Gastroesophageal sphincter (tissue), 3 donors: ENCODE measurements at regions not wholly inside any gene's neighbourhood (a gene's known extent, or its start where the extent isn't known, plus 50 kb on each side); places are given as distances from the start of the nearest gene placed in this dataset.

Experiments used
- CTCF ChIP-seq, 4 experiments: fragments of 200-600 bp in 2 of 4; fragments of 450-650 bp in 2 of 4; sonication (generic) in 1 of 4; IDR thresholded peaks; one replicate each; pipeline ENCODE4 v1.5.1; 2017 to 2019; ENCODE audit warnings: antibody characterized with exemption in 4 of 4, mild to moderate bottlenecking in 2 of 4, moderate library complexity in 2 of 4
- EP300 ChIP-seq: sonication (generic); formaldehyde crosslinking; IDR thresholded peaks from one replicate; pipeline ENCODE4 v1.6.1; 2017; ENCODE audit warnings: antibody characterized with exemption, mild to moderate bottlenecking
- POLR2A ChIP-seq, 2 donors: fragments of 450-650 bp; IDR thresholded peaks; one replicate each; pipeline ENCODE4 v1.6.1; 2017; ENCODE audit warnings: antibody characterized with exemption in 2 of 2, mild to moderate bottlenecking in 2 of 2, moderate library complexity in 1 of 2
- POLR2AphosphoS5 ChIP-seq: sonication (generic); formaldehyde crosslinking; IDR thresholded peaks from one replicate; pipeline ENCODE4 v1.6.1; 2017; ENCODE audit warnings: antibody characterized with exemption

- TF ChIP-seq CTCF (IDR thresholded peaks at IDR 0.05) (no peak), POLR2AphosphoS5 (no peak), POLR2A (IDR thresholded peaks at IDR 0.05) (no peak), EP300 (no peak)
These were observed 238.6 kb upstream of the TPM1 start for GRCh38 chr15:62803856-62804400.
